ENCODE measurements at regions not wholly inside any gene's neighbourhood (a gene's known extent, or its start where the extent isn't known, plus 50 kb on each side); places are given as distances from the start of the nearest gene placed in this dataset.

DNA sequence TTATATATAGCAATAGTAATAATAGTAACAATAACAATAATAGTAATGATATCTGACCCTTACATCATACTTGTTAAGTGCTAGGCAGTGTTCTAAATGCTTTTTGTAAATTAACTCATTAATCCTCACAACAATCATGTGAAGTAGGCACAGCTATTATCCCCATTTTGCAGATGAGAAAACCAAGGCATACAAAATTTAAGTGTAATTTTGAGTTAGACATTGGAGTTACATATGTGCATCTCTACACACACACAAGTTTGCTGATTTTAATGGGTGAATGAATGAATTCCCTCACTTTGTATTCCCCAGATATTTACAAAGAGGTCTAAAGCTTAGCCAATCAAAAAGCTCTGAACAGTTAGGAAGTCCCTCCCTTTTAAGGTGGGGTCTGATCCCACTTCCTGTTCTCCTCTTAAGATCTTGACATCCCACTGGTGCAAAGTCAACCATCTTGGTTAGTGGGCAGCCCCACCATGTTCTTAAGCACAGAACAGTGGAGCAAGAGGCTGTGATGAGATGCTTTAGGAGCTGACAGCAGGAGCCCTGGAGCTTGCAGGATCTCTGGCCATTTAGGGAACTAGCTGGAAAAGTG is 85.3 kb upstream of the FOXP4 start:
- TF ChIP-seq EZH2 (IDR thresholded peaks at IDR 0.05) (no peak), FOXP2 (optimal IDR thresholded peaks at IDR 0.05; ENCODE audit: control extremely low read depth, extremely low read length, insufficient read depth) (no peak)
